Body of pancreas (tissue), 4 donors: ENCODE measurements at regions not wholly inside any gene's neighbourhood (a gene's known extent, or its start where the extent isn't known, plus 50 kb on each side); places are given as distances from the start of the nearest gene placed in this dataset.

Experiments
- ATAC-seq: fragments of 150-250 bp; one replicate; pipeline ENCODE4 v1.9.1; 2016
- DNase-seq, 4 donors: peaks; one replicate each; pipeline ENCODE4 v3.0.0-alpha.2; 2019
- H3K27ac ChIP-seq, 4 donors: fragments of 200-600 bp; sonication (generic); 1 replicate in 3 of 4; 2 replicates in 1 of 4; pipeline versions ENCODE4 v1.5.1 to v1.6.1; 2016 to 2019; ENCODE audit warnings: mild to moderate bottlenecking in 1 of 4, mixed read lengths in 1 of 4, moderate library complexity in 1 of 4
- H3K27me3 ChIP-seq, 2 donors: fragments of 200-600 bp; sonication (generic); one replicate each; pipeline ENCODE4 v1.6.0; 2016; ENCODE audit warnings: mild to moderate bottlenecking in 1 of 2
- H3K36me3 ChIP-seq, 2 donors: fragments of 200-600 bp; sonication (generic); replicated peaks in 1 of 2; 2 replicates each; pipeline ENCODE4 v1.5.1; 2016; ENCODE audit warnings: low read depth in 2 of 2; ENCODE audit not compliant: insufficient read depth in 1 of 2
- H3K4me1 ChIP-seq: fragments of 200-600 bp; sonication (generic); one replicate; pipeline ENCODE4 v1.6.0; 2016
- H3K4me3 ChIP-seq, 2 donors: fragments of 200-600 bp; sonication (generic); 1 replicate in 1 of 2; 2 replicates in 1 of 2; pipeline ENCODE4 v1.5.1; 2016 to 2019
- H3K9me3 ChIP-seq, 3 donors: fragments of 200-600 bp; sonication (generic); 1 replicate in 2 of 3; 2 replicates in 1 of 3; pipeline ENCODE4 v1.5.1; 2016
- CTCF ChIP-seq, 7 experiments: fragments of 450-650 bp in 4 of 7; fragments of 200-600 bp in 3 of 7; sonication (generic) in 3 of 7; IDR thresholded peaks; one replicate each; pipeline ENCODE4 v1.5.1; 2016 to 2019; ENCODE audit warnings: antibody characterized with exemption in 7 of 7
- POLR2A ChIP-seq, 3 donors: fragments of 450-650 bp; IDR thresholded peaks; one replicate each; pipeline ENCODE4 v1.6.1; 2016; ENCODE audit warnings: antibody characterized with exemption in 3 of 3, mild to moderate bottlenecking in 2 of 3
- WGBS, 2 donors: methylation state at CpG; one replicate each; pipeline ENCODE4 v1.1.5; 2017; 5-methylcytosine and 5-hydroxymethylcytosine counted together
- intact Hi-C: fragments of 100-400 bp; cut with DNase I; formaldehyde crosslinking; loops from one replicate; pipeline ENCODE4 v1.15.1; 2023

GRCh38 chr16:72576189-72576588 lies 404.2 kb upstream of the PMFBP1 start:
- TF ChIP-seq POLR2A (IDR thresholded peaks at IDR 0.05) = no peak
- no peak for TF ChIP-seq CTCF (IDR thresholded peaks at IDR 0.05)
- Histone ChIP-seq H3K9me3 (no peaks in the 10 kb centered on the region), H3K36me3 (no peaks in the 10 kb centered on the region), H3K4me3 (no peak overlapping the region), H3K27ac (no peak overlapping the region), H3K4me1 (no peaks in the 10 kb centered on the region), H3K27me3 (no peaks in the 10 kb centered on the region)
- DNase-seq = no peak
- intact Hi-C loops = no loop called here
- 80 to 84% methylated on average over 3 of the region's 3 CpGs for WGBS, 2 donors
- no peak for ATAC-seq

- Histone ChIP-seq H3K4me3 (no peak overlapping the region), H3K4me1 (no peaks in the 10 kb centered on the region), H3K27me3 (no peaks in the 10 kb centered on the region), H3K27ac (no peak overlapping the region), H3K9me3 (no peaks in the 10 kb centered on the region), H3K36me3 (no peaks in the 10 kb centered on the region)
- ATAC-seq = no peak
- intact Hi-C loops = no loop called here
- no peak for TF ChIP-seq POLR2A (IDR thresholded peaks at IDR 0.05)
- TF ChIP-seq CTCF (IDR thresholded peaks at IDR 0.05) = no peak
- 96% methylated on average over 7 of the region's 7 CpGs for WGBS, 2 donors
- no peak for DNase-seq
These were observed 397.7 kb upstream of the PMFBP1 start for GRCh38 chr16:72569677-72570076.

- Histone ChIP-seq H3K4me3 (no peak overlapping the region), H3K4me1 (no peaks in the 10 kb centered on the region), H3K9me3 (no peaks in the 10 kb centered on the region), H3K36me3 (no peaks in the 10 kb centered on the region), H3K27me3 (no peaks in the 10 kb centered on the region), H3K27ac (no peak overlapping the region)
- ATAC-seq (no peak), DNase-seq (no peak)
- WGBS, 2 donors = 24 to 32% methylated on average over 1 of the region's 1 CpG
- intact Hi-C loops = no loop called here
- TF ChIP-seq CTCF (IDR thresholded peaks at IDR 0.05) = no peak
- TF ChIP-seq POLR2A (IDR thresholded peaks at IDR 0.05) = no peak
These were observed 396.5 kb upstream of the PMFBP1 start for GRCh38 chr16:72568502-72568901.

- DNase-seq (no peak), ATAC-seq (no peak)
- H3K9me3 ChIP-seq = no peaks in the 10 kb centered on the region
- H3K4me3 ChIP-seq = no peak overlapping the region
- no peaks in the 10 kb centered on the region for H3K4me1 ChIP-seq
- no peaks in the 10 kb centered on the region for H3K27me3 ChIP-seq
- intact Hi-C loops = no loop called here
- H3K27ac ChIP-seq = no peak overlapping the region
- 69 to 84% methylated on average over 1 of the region's 1 CpG for WGBS, 2 donors
- no peak for TF ChIP-seq CTCF (IDR thresholded peaks at IDR 0.05)
- no peak for TF ChIP-seq POLR2A (IDR thresholded peaks at IDR 0.05)
- no peaks in the 10 kb centered on the region for H3K36me3 ChIP-seq
These were observed 394.2 kb upstream of the PMFBP1 start for GRCh38 chr16:72566174-72566573.

- intact Hi-C loops = no loop called here
- DNase-seq = no peak
- no peak for ATAC-seq
- no peak overlapping the region for H3K4me3 ChIP-seq
- no peaks in the 10 kb centered on the region for H3K9me3 ChIP-seq
- no peaks in the 10 kb centered on the region for H3K36me3 ChIP-seq
- no peaks in the 10 kb centered on the region for H3K27me3 ChIP-seq
- 85 to 90% methylated on average over 4 of the region's 4 CpGs for WGBS, 2 donors
- H3K27ac ChIP-seq = no peak overlapping the region
- H3K4me1 ChIP-seq = peaks cover 6% of the 10 kb centered on the region
- TF ChIP-seq POLR2A (IDR thresholded peaks at IDR 0.05) (no peak), CTCF (IDR thresholded peaks at IDR 0.05) (no peak)
These were observed 393.2 kb upstream of the PMFBP1 start for GRCh38 chr16:72565106-72565505.
